B cell (primary cell): ENCODE measurements at regions not wholly inside any gene's neighbourhood (a gene's known extent, or its start where the extent isn't known, plus 50 kb on each side); places are given as distances from the start of the nearest gene placed in this dataset.

Source experiments
- CTCF ChIP-seq: fragments of 200-600 bp; IDR thresholded peaks from one replicate; pipeline ENCODE4 v1.8.0; 2022; ENCODE audit warnings: antibody characterized with exemption, mild to moderate bottlenecking
- EZH2 ChIP-seq: IDR thresholded peaks from 2 replicates; pipeline ENCODE4 v1.6.1; 2012; ENCODE audit warnings: borderline replicate concordance, low read depth, mild to moderate bottlenecking, moderate library complexity, low read length; ENCODE audit not compliant: insufficient read depth, poor library complexity, severe bottlenecking

GRCh38 chr3:25114532-25114931, 313.5 kb upstream of the RARB start:
- TF ChIP-seq EZH2 (no peak), CTCF (no peak)
